K562 (cell line): ENCODE measurements at regions not wholly inside any gene's neighbourhood (a gene's known extent, or its start where the extent isn't known, plus 50 kb on each side); places are given as distances from the start of the nearest gene placed in this dataset.

Experiments used
- ATAC-seq: fragments of 200-7000 bp; cut with Tn5 transposase; 3 replicates; pipeline ENCODE4 v1.9.1; 2020; ENCODE audit warnings: moderate library complexity
- BruUV-seq: library from RNA; stranded (reverse); fragments of 400-500 nt; replicated peaks from 2 replicates; lab custom pipeline; 2021; lab: Mats Ljungman, UMichigan
- CTCF ChIA-PET: fragments of 300-600 bp; formaldehyde crosslinking; extraction: SDS; loops from one replicate; lab custom pipeline; 2021; ENCODE audit warnings: low intra/inter-chr PET ratio; lab: Yijun Ruan, JAX
- POLR2A ChIA-PET: fragments of 300-600, 350-650 bp; sonication (Branson Sonifier 250); formaldehyde crosslinking; extraction: SDS; loops from one replicate; lab custom pipeline; 2021; ENCODE audit warnings: antibody characterized with exemption, inconsistent platforms; lab: Yijun Ruan, JAX
- DNase-seq, 4 experiments: peaks; one replicate each; pipeline versions ENCODE4 v3.0.0 to v3.0.0-alpha.2; 2011 to 2018; ENCODE audit warnings: low spot score in 3 of 4, mixed read lengths in 3 of 4; ENCODE audit errors: extremely low read depth in 1 of 4
- FAIRE-seq: peaks from 2 replicates; lab custom pipeline; 2011; peaks lifted over from hg19 to GRCh38; lab: Jason Lieb, UNC
- H2AFZ ChIP-seq: 2 replicates; pipeline ENCODE4 v1.6.0; 2011; ENCODE audit warnings: low read depth, low read length, control low read depth, inconsistent platforms
- H3K27ac ChIP-seq: fragments of 200-600 bp; 3 replicates; pipeline ENCODE4 v1.8.0; 2011; ENCODE audit warnings: low read depth, mild to moderate bottlenecking, control low read depth, inconsistent platforms, low read length, moderate library complexity, mixed read lengths; ENCODE audit errors: extremely low read depth
- H3K27me3 ChIP-seq, 2 experiments: fragments of 300-600 bp in 1 of 2; 2 replicates in 1 of 2; 3 replicates in 1 of 2; pipeline versions ENCODE4 v1.6.0 to v1.8.0; 2011; ENCODE audit warnings: inconsistent platforms in 2 of 2, low read length in 2 of 2, mild to moderate bottlenecking in 1 of 2, mixed read lengths in 1 of 2, moderate library complexity in 1 of 2; ENCODE audit not compliant: control insufficient read depth in 2 of 2, insufficient read depth in 2 of 2
- H3K36me3 ChIP-seq: fragments of 300-600 bp; 3 replicates; pipeline ENCODE4 v1.8.0; 2011; ENCODE audit warnings: mild to moderate bottlenecking, low read length, inconsistent platforms; ENCODE audit not compliant: control insufficient read depth, insufficient read depth
- H3K4me1 ChIP-seq, 2 experiments: fragments of 200-600 bp in 1 of 2; replicated peaks in 1 of 2; 2 replicates in 1 of 2; 3 replicates in 1 of 2; pipeline versions ENCODE4 v1.5.1 to v1.8.0; 2011; ENCODE audit warnings: inconsistent platforms in 2 of 2, low read length in 2 of 2, mild to moderate bottlenecking in 1 of 2, mixed read lengths in 1 of 2, moderate library complexity in 1 of 2; ENCODE audit not compliant: control insufficient read depth in 2 of 2, insufficient read depth in 2 of 2
- H3K4me2 ChIP-seq: 2 replicates; pipeline ENCODE4 v1.6.1; 2011; ENCODE audit warnings: low read length, control low read depth, inconsistent platforms, mixed read lengths; ENCODE audit not compliant: insufficient read depth
- H3K4me3 ChIP-seq: fragments of 200-600 bp; sonication (generic), shearing (Covaris generic); 2 replicates; pipeline ENCODE4 v1.5.1; 2016; ENCODE audit warnings: control low read depth, inconsistent platforms
- H3K79me2 ChIP-seq: fragments of 200-600 bp; 3 replicates; pipeline ENCODE4 v1.8.0; 2011; ENCODE audit warnings: low read length, inconsistent platforms; ENCODE audit not compliant: control insufficient read depth, insufficient read depth
- H3K9ac ChIP-seq, 2 experiments: 2 replicates each; pipeline versions ENCODE4 v1.6.0 to v1.6.1; 2011; ENCODE audit warnings: low read depth in 2 of 2, low read length in 2 of 2, control low read depth in 1 of 2, inconsistent platforms in 1 of 2, mild to moderate bottlenecking in 1 of 2, mixed read lengths in 1 of 2; ENCODE audit not compliant: insufficient read depth in 1 of 2
- H3K9me1 ChIP-seq: one replicate; pipeline ENCODE4 v1.6.0; 2011; ENCODE audit warnings: inconsistent platforms, mild to moderate bottlenecking, low read length, moderate library complexity; ENCODE audit not compliant: control insufficient read depth, insufficient read depth
- H3K9me3 ChIP-seq: replicated peaks from 2 replicates; pipeline ENCODE4 v1.5.1; 2011; ENCODE audit warnings: low read depth, low read length, inconsistent platforms; ENCODE audit not compliant: control insufficient read depth, insufficient read depth
- H4K20me1 ChIP-seq: replicated peaks from 2 replicates; pipeline ENCODE4 v1.6.1; 2011; ENCODE audit warnings: low read length, inconsistent platforms, mixed read lengths; ENCODE audit not compliant: control insufficient read depth, insufficient read depth
- AFF1 ChIP-seq, 2 experiments: fragments of 450-650 bp; IDR thresholded peaks; 2 replicates each; pipeline ENCODE4 v1.6.1; 2018; ENCODE audit warnings: mild to moderate bottlenecking in 2 of 2, low read depth in 1 of 2; ENCODE audit not compliant: partially characterized antibody in 2 of 2
- BRCA1 ChIP-seq, 2 experiments: fragments of 450-650 bp in 1 of 2; sonication (generic) in 1 of 2; formaldehyde crosslinking in 1 of 2; IDR thresholded peaks; 2 replicates each; pipeline versions ENCODE4 v1.5.0 to v1.6.1; 2017 to 2020; ENCODE audit warnings: mild to moderate bottlenecking in 1 of 2, missing genetic modification reagents in 1 of 2
- FUS ChIP-seq: fragments of 200-400 bp; formaldehyde crosslinking; optimal IDR thresholded peaks from 2 replicates; pipeline ENCODE3; 2017; ENCODE audit warnings: low read depth, low read length
- GATA2 ChIP-seq: sonication (generic); formaldehyde crosslinking; IDR thresholded peaks from 2 replicates; pipeline ENCODE4 v1.4.0; 2020; ENCODE audit warnings: mild to moderate bottlenecking, missing genetic modification reagents
- ID3 ChIP-seq, 2 experiments: fragments of 250-450 bp in 1 of 2; fragments of 450-650 bp in 1 of 2; sonication (Bioruptor Pico) in 1 of 2; IDR thresholded peaks; 2 replicates each; pipeline versions ENCODE4 v1.6.1 to v1.8.0; 2016 to 2021; ENCODE audit warnings: mild to moderate bottlenecking in 2 of 2, moderate library complexity in 2 of 2, missing compliant biosample characterization in 1 of 2, missing genetic modification characterization in 1 of 2
- JUND ChIP-seq, 2 experiments: IDR thresholded peaks; 2 replicates in 1 of 2; 3 replicates in 1 of 2; pipeline ENCODE4 v1.6.1; 2011; ENCODE audit warnings: borderline replicate concordance in 2 of 2, low read depth in 2 of 2, low read length in 2 of 2, improper control_type of control experiment in 1 of 2, missing biosample characterization in 1 of 2, missing genetic modification characterization in 1 of 2, missing genetic modification reagents in 1 of 2
- KAT2B ChIP-seq: IDR thresholded peaks from one replicate; pipeline ENCODE4 v1.6.1; 2012; ENCODE audit warnings: low read depth, mild to moderate bottlenecking, control low read depth, inconsistent platforms, low read length, moderate library complexity
- MCM3 ChIP-seq: fragments of 450-650 bp; IDR thresholded peaks from 2 replicates; pipeline ENCODE4 v1.6.1; 2016
- MEIS2 ChIP-seq: fragments of 450-650 bp; IDR thresholded peaks from 2 replicates; pipeline ENCODE4 v1.6.1; 2014; ENCODE audit warnings: mild to moderate bottlenecking; ENCODE audit not compliant: partially characterized antibody
- NEUROD1 ChIP-seq: fragments of 150-350 bp; IDR thresholded peaks from 2 replicates; pipeline ENCODE4 v1.6.1; 2014; ENCODE audit warnings: borderline replicate concordance, low read length, low read depth; ENCODE audit not compliant: partially characterized antibody
- RFX1 ChIP-seq: fragments of 450-650 bp; IDR thresholded peaks from 2 replicates; pipeline ENCODE4 v1.6.1; 2016; ENCODE audit warnings: mild to moderate bottlenecking, moderate library complexity
- ZBTB2 ChIP-seq: fragments of 450-650 bp; IDR thresholded peaks from 2 replicates; pipeline ENCODE4 v1.6.1; 2016; ENCODE audit warnings: antibody characterized with exemption
- ZC3H4 ChIP-seq: sonication (generic); formaldehyde crosslinking; IDR thresholded peaks from 2 replicates; pipeline ENCODE4 v1.9.0; 2021; ENCODE audit warnings: missing genetic modification reagents, borderline replicate concordance
- ZNF175 ChIP-seq: fragments of 200-800 bp; sonication (Bioruptor generic); IDR thresholded peaks from 2 replicates; pipeline ENCODE4 v1.6.1; 2016; ENCODE audit warnings: low read depth, mild to moderate bottlenecking, missing genetic modification characterization, missing compliant biosample characterization
- ZNF79 ChIP-seq: fragments of 250-450 bp; sonication (Bioruptor Pico); IDR thresholded peaks from 2 replicates; pipeline ENCODE4 v1.4.0; 2020; ENCODE audit warnings: low read depth, mild to moderate bottlenecking, moderate library complexity
- WGBS: fragments of 100-300 bp; shearing (Covaris generic); methylation state at CpG from one replicate; pipeline ENCODE4 v1.1.6; 2016; ENCODE audit warnings: low coverage, mixed read lengths; ENCODE audit not compliant: insufficient coverage; ENCODE audit errors: missing lambda C conversion rate; 5-methylcytosine and 5-hydroxymethylcytosine counted together
- in situ Hi-C: fragments of 300-500 bp; cut with MboI; formaldehyde crosslinking; loops from 4 replicates; pipeline ENCODE4 v1.15.0; 2018; ENCODE audit warnings: inconsistent platforms, mixed read lengths
- intact Hi-C: fragments of 100-400 bp; cut with micrococcal nuclease; formaldehyde crosslinking; loops from 2 replicates; pipeline ENCODE4 v1.14.2; 2022

GRCh38 chr10:78912361-78913218 lies 156.2 kb upstream of the ZMIZ1 start:
- no peak overlapping the region for H3K4me2 ChIP-seq
- peaks cover 0 to 12% of the 10 kb centered on the region in 2 experiments; a peak in 1 of 5 replicates for H3K4me1 ChIP-seq
- no peak overlapping the region for H3K9ac ChIP-seq
- H3K27me3 ChIP-seq = peaks cover 52 to 84% of the 10 kb centered on the region in 2 experiments
- ChIA-PET CTCF (no interaction called here), POLR2A (interaction anchor here (0.7 kb wide), 1 partner anchor 9 kb away, joined by 4 read pairs; no protein-coding TSS in a partner anchor)
- peaks cover 22% of the 10 kb centered on the region for H4K20me1 ChIP-seq
- intact Hi-C loops (no loop called here), in situ Hi-C loops (no loop called here)
- no peaks in the 10 kb centered on the region for H3K9me3 ChIP-seq
- H3K27ac ChIP-seq = no peak overlapping the region
- no peaks in the 10 kb centered on the region for H3K79me2 ChIP-seq
- ATAC-seq (no peak), DNase-seq (no peak), FAIRE-seq (no peak)
- 0% methylated on average over 11 of the region's 11 CpGs for WGBS
- no peaks in the 10 kb centered on the region for H3K36me3 ChIP-seq
- H3K9me1 ChIP-seq = no peaks in the 10 kb centered on the region
- H2AFZ ChIP-seq = no peak overlapping the region
- no TSS peak for BruUV-seq
- H3K4me3 ChIP-seq = no peak overlapping the region
- TF ChIP-seq ZC3H4 (CRISPR knock-in tag) = no peak
- TF ChIP-seq GATA2 (CRISPR knock-in tag) = no peak
- no peak for TF ChIP-seq ZBTB2
- no peak for TF ChIP-seq BRCA1 (IDR thresholded peaks at IDR 0.05)
- TF ChIP-seq BRCA1 (CRISPR knock-in tag; IDR thresholded peaks at IDR 0.05) = no peak
- no peak for TF ChIP-seq AFF1 (IDR thresholded peaks at IDR 0.05; ENCODE audit: low read depth in 1 of 2, partially characterized antibody in 2 of 2)
- TF ChIP-seq ID3 (CRISPR knock-in tag; IDR thresholded peaks at IDR 0.05) = no peak
- TF ChIP-seq ID3 (tag; IDR thresholded peaks at IDR 0.05) = no peak
- TF ChIP-seq MEIS2 = no peak
- TF ChIP-seq MCM3 = no peak
- TF ChIP-seq ZNF175 (CRISPR knock-in tag) = no peak
- no peak for TF ChIP-seq KAT2B
- TF ChIP-seq JUND (IDR thresholded peaks at IDR 0.05; ENCODE audit: borderline replicate concordance, low read depth, low read length) = no peak
- TF ChIP-seq JUND (tag; IDR thresholded peaks at IDR 0.05; ENCODE audit: borderline replicate concordance, low read depth, low read length) = no peak
- TF ChIP-seq NEUROD1 = no peak
- no peak for TF ChIP-seq RFX1
- TF ChIP-seq FUS = no peak
- no peak for TF ChIP-seq ZNF79 (CRISPR knock-in tag)
